ENCODE measurements at regions not wholly inside any gene's neighbourhood (a gene's known extent, or its start where the extent isn't known, plus 50 kb on each side); places are given as distances from the start of the nearest gene placed in this dataset.

- Histone ChIP-seq H3K4me2 (ENCODE audit: low read length) (no peak overlapping the region), H3K4me3 (replicated peaks in 1 of 2; ENCODE audit: low read depth in 1 of 2, low read length in 2 of 2) (no peak overlapping the region), H2AFZ (ENCODE audit: low read depth, low read length, poor library complexity, severe bottlenecking) (no peak overlapping the region), H4K20me1 (ENCODE audit: insufficient read depth) (no peaks in the 10 kb centered on the region), H3K36me3 (ENCODE audit: control insufficient read depth in 1 of 2, insufficient read depth in 2 of 2, low read length in 2 of 2) (no peaks in the 10 kb centered on the region), H3K4me1 (ENCODE audit: control insufficient read depth in 1 of 2, insufficient read depth in 2 of 2, low read length in 2 of 2) (no peaks in the 10 kb centered on the region), H3K27ac (ENCODE audit: low read depth, low read length) (no peak overlapping the region), H3K9me2 (ENCODE audit: insufficient read depth) (no peaks in the 10 kb centered on the region), H3K9me3 (ENCODE audit: control insufficient read depth in 1 of 2, insufficient read depth in 1 of 2, low read depth in 1 of 2, low read length in 2 of 2) (no peaks in the 10 kb centered on the region), H3K79me2 (ENCODE audit: insufficient read depth, low read length) (no peaks in the 10 kb centered on the region), H3K9ac (ENCODE audit: low read length) (no peak overlapping the region), H3K27me3 (ENCODE audit: insufficient read depth, low read length) (no peaks in the 10 kb centered on the region)
- no TSS peak for BruUV-seq (replicated peaks)
- POLR2A ChIA-PET: no interaction called here
- TF ChIP-seq EZH2 (IDR thresholded peaks at IDR 0.05) (no peak), CTCF (IDR thresholded peaks at IDR 0.05 in 2 of 3, conservative IDR thresholded peaks at IDR 0.05 in 1 of 3; ENCODE audit: borderline replicate concordance in 1 of 3, insufficient read depth in 1 of 3, low read depth in 2 of 3, low read length in 2 of 3) (no peak), SRF (IDR thresholded peaks at IDR 0.05; ENCODE audit: low read depth) (no peak), CBX3 (IDR thresholded peaks at IDR 0.05; ENCODE audit: low read depth) (no peak), MAX (IDR thresholded peaks at IDR 0.05) (no peak), TCF7L2 (IDR thresholded peaks at IDR 0.05; ENCODE audit: borderline replicate concordance, extremely low read depth, insufficient read depth, insufficient read length) (no peak), EGR1 (IDR thresholded peaks at IDR 0.05; ENCODE audit: low read depth) (no peak)
- CTCF ChIA-PET: no interaction called here
- RAD21 ChIA-PET (ENCODE audit: low non-redundant PET in 1 of 2, low total read pairs in 2 of 2, uncharacterized antibody in 2 of 2, unreplicated experiment in 2 of 2): no interaction called here
- DNase-seq (ENCODE audit: low read depth, low spot score) (no peak), ATAC-seq (no peak)
- intact Hi-C loops (cut with micrococcal nuclease): no loop called here
Observed at GRCh38 chr3:187831125-187832051, 86.1 kb upstream of the BCL6 start.

All from HCT116 (cell line).